A673 (cell line): ENCODE measurements at regions not wholly inside any gene's neighbourhood (a gene's known extent, or its start where the extent isn't known, plus 50 kb on each side); places are given as distances from the start of the nearest gene placed in this dataset.

Experiments used
- EZH2 ChIP-seq: fragments of 200-600 bp; sonication (generic); IDR thresholded peaks from 2 replicates; pipeline ENCODE4 v1.6.1; 2017; ENCODE audit warnings: borderline replicate concordance, low read depth, mild to moderate bottlenecking, mixed read lengths, antibody characterized with exemption, low read length; ENCODE audit not compliant: poor library complexity, severe bottlenecking
- TF ChIP-seq, protein P1 (sequence below): fragments of 300-800, 200-600 bp; sonication (generic); conservative IDR thresholded peaks from 2 replicates; pipeline ENCODE4 v1.5.1; 2017; ENCODE audit warnings: low read depth, mild to moderate bottlenecking, antibody characterized with exemption, low read length, moderate library complexity, mixed read lengths

DNA sequence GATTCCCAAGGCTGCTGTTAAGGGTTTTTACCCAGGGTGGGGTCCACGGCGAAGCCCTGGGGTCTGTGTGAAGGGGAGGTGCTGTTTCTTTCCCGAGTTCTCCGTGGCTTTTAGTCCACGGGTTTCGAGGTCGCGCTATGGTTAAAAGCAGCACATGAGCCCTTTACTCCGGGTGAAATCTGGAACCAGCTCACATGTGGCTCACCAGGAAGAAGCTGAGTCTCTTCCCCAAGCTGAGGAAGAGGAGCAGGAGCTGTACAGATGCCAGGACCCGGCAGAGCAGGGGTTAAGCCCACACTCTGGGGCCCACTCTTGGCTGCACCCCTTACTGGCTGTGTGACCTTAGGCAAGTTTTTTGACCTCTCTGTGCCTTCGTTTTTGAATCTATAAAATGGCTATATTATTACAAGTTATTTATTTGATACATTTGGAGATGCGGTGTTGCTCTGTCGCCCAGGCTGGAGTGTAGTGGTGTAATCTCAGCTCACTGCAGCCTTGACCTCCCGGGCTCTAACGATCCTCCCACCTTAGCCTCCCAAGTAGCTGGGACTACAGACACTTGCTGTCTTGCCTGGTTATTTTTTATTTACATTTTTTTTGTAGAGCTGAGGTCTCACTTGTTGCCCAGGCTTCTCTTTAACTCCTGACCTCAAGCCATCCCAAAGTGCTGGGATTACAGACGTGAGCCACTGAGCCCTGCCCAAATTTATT, 266.3 kb downstream of the AACS start:
- TF ChIP-seq, protein P1, sequence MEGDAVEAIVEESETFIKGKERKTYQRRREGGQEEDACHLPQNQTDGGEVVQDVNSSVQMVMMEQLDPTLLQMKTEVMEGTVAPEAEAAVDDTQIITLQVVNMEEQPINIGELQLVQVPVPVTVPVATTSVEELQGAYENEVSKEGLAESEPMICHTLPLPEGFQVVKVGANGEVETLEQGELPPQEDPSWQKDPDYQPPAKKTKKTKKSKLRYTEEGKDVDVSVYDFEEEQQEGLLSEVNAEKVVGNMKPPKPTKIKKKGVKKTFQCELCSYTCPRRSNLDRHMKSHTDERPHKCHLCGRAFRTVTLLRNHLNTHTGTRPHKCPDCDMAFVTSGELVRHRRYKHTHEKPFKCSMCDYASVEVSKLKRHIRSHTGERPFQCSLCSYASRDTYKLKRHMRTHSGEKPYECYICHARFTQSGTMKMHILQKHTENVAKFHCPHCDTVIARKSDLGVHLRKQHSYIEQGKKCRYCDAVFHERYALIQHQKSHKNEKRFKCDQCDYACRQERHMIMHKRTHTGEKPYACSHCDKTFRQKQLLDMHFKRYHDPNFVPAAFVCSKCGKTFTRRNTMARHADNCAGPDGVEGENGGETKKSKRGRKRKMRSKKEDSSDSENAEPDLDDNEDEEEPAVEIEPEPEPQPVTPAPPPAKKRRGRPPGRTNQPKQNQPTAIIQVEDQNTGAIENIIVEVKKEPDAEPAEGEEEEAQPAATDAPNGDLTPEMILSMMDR, result no peak
- TF ChIP-seq EZH2, result no peak
